Mesendoderm (in vitro differentiated cells): ENCODE measurements at regions not wholly inside any gene's neighbourhood (a gene's known extent, or its start where the extent isn't known, plus 50 kb on each side); places are given as distances from the start of the nearest gene placed in this dataset.

Source experiments
- DNase-seq: peaks from one replicate; pipeline ENCODE4 v3.0.0; 2013
- H2AK5ac ChIP-seq: 2 replicates; pipeline ENCODE4 v1.6.1; 2013; ENCODE audit warnings: low read length, inconsistent platforms
- H2BK120ac ChIP-seq: 2 replicates; pipeline ENCODE4 v1.6.1; 2013; ENCODE audit warnings: low read depth, mild to moderate bottlenecking, low read length, moderate library complexity, mixed read lengths
- H2BK15ac ChIP-seq: replicated peaks from 2 replicates; pipeline ENCODE4 v1.6.1; 2013; ENCODE audit warnings: low read depth, mild to moderate bottlenecking, moderate library complexity
- H2BK5ac ChIP-seq: 2 replicates; pipeline ENCODE4 v1.6.1; 2013; ENCODE audit warnings: low read length, inconsistent platforms
- H3K18ac ChIP-seq: 2 replicates; pipeline ENCODE4 v1.6.1; 2013; ENCODE audit warnings: mild to moderate bottlenecking, low read length, mixed read lengths
- H3K23ac ChIP-seq: one replicate; pipeline ENCODE4 v1.6.1; 2013; ENCODE audit warnings: low read length
- H3K27ac ChIP-seq: 2 replicates; pipeline ENCODE4 v1.5.1; 2013; ENCODE audit warnings: low read depth, mild to moderate bottlenecking, inconsistent platforms, low read length, moderate library complexity
- H3K27me3 ChIP-seq: 2 replicates; pipeline ENCODE4 v1.6.1; 2013; ENCODE audit warnings: low read length, control low read depth, mild to moderate bottlenecking, inconsistent platforms; ENCODE audit not compliant: insufficient read depth, poor library complexity
- H3K36me3 ChIP-seq: 2 replicates; pipeline ENCODE4 v1.6.1; 2013; ENCODE audit warnings: low read length, inconsistent platforms; ENCODE audit not compliant: control insufficient read depth, insufficient read depth
- H3K4ac ChIP-seq: one replicate; pipeline ENCODE4 v1.6.1; 2013; ENCODE audit warnings: low read depth, mild to moderate bottlenecking, low read length, moderate library complexity
- H3K4me1 ChIP-seq: 2 replicates; pipeline ENCODE4 v1.6.1; 2013; ENCODE audit warnings: low read depth, low read length, inconsistent platforms; ENCODE audit not compliant: control insufficient read depth
- H3K4me2 ChIP-seq: 2 replicates; pipeline ENCODE4 v1.6.1; 2013; ENCODE audit warnings: low read length
- H3K4me3 ChIP-seq: 2 replicates; pipeline ENCODE4 v1.5.1; 2013; ENCODE audit warnings: mild to moderate bottlenecking, low read length
- H3K56ac ChIP-seq: one replicate; pipeline ENCODE4 v1.6.1; 2013; ENCODE audit warnings: low read length
- H3K79me1 ChIP-seq: 2 replicates; pipeline ENCODE4 v1.6.1; 2013; ENCODE audit warnings: low read length, inconsistent platforms
- H3K79me2 ChIP-seq: 2 replicates; pipeline ENCODE4 v1.6.1; 2013; ENCODE audit warnings: mild to moderate bottlenecking, low read length; ENCODE audit not compliant: control insufficient read depth, insufficient read depth
- H3K9ac ChIP-seq: 2 replicates; pipeline ENCODE4 v1.6.1; 2013; ENCODE audit warnings: low read length, inconsistent platforms
- H4K5ac ChIP-seq: one replicate; pipeline ENCODE4 v1.6.1; 2013; ENCODE audit warnings: low read length
- H4K8ac ChIP-seq: one replicate; pipeline ENCODE4 v1.6.1; 2013; ENCODE audit warnings: low read depth, mild to moderate bottlenecking, control low read depth, low read length, moderate library complexity
- WGBS: extraction: QIAGEN DNeasy Blood & Tissue Kit; methylation state at CpG from one replicate; pipeline ENCODE4 v1.1.7; 2013; ENCODE audit warnings: low lambda C conversion rate, missing lambda C conversion rate; ENCODE audit not compliant: insufficient coverage; ENCODE audit errors: extremely low coverage; 5-methylcytosine and 5-hydroxymethylcytosine counted together

DNA sequence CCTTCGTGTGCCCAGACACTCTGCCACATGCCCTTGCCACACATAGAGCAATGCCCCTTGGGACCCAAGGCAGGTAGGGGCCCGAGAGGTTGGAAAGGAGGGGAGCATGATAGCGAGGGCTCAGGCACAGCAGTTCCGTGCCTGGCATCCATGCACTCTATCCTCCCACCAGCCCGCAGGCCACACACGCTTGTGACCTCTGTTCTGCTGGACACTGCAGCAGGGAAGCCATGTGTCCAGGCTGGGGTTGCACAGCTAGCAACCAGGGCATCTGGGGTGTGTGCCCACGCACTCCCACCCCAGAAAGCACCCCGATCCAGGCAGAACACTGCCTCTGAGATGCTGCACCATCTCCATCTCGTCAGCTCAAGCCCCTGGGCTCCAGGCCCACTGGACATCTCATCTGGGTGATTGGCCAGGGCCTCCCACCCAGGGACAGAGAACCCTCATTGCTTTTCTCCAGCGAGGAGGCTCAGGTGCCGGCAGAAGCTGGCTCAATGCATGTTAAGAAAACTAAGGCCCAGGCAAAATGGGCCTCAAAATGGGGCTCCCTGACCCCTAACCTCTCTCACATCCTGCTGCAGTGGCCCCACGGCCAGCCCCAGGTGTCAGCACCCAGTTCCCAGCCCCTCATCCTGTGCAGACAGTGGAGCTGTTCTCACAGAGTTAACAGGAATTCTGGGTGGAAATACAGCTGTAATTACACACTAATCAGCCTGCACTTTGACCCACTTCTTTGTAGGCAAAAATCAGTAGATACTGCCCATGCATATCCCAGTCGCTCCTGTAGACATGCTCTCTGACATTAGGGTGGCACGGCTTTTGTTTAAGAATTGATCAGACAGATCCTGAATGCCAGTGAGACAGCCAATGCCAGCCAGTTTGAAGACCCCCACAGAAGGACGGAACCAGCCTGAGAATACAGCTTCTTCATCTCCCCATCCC is 173.9 kb upstream of the B3GAT1 start:
- H3K4me3 ChIP-seq = no peak overlapping the region
- H3K27me3 ChIP-seq = no peaks in the 10 kb centered on the region

DNA sequence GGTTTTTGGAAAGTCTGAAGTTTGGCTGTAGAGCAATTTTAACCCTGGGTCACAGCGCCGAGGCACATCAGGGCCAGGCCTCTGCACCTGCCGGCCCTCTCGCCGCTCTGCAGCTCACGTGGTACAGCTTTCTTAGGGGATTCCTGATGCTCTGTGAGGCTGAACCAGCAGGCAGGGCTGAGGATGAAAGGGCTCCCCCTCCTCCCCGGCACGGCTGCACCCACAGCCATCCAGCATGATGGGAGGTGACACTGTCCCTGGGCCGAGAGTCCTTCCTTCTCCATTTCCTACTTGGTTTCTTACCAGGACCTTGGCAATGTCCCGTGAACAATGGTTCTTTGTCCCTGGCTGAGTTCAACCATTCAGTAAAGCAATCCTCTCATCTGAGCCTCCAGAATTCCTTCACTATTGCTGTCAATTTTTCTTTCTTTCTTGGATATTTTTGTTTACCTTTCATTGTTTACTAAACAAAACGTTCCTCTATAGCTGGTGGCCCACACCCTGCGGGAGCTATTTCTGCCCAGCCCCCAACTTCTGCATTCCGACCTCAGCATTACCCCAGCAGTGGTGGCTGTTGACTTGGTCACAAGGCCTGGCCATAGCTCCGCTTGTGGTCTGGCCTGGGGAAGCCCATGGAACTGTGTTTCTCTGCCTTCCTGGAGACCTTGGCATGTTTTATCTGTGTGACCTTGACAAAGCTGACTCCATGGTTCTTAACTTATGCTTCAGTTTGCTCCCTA is 172.8 kb upstream of the B3GAT1 start:
- Histone ChIP-seq H3K79me1 (no peaks in the 10 kb centered on the region), H2BK15ac (no peak overlapping the region), H3K79me2 (no peaks in the 10 kb centered on the region), H3K56ac (no peak overlapping the region), H3K4me3 (no peak overlapping the region), H3K27ac (no peak overlapping the region), H3K4me1 (no peaks in the 10 kb centered on the region), H3K9ac (no peak overlapping the region), H4K5ac (no peak overlapping the region), H2BK120ac (no peak overlapping the region), H4K8ac (no peak overlapping the region), H2BK5ac (no peak overlapping the region), H3K4me2 (no peak overlapping the region), H3K27me3 (no peaks in the 10 kb centered on the region), H3K18ac (no peak overlapping the region), H3K36me3 (no peaks in the 10 kb centered on the region), H3K23ac (no peak overlapping the region), H3K4ac (no peak overlapping the region), H2AK5ac (no peak overlapping the region)
- no CpG with 5 or more reads among the region's 14 CpGs for WGBS
- DNase-seq = no peak

More for the DNA sequence above, 173.9 kb upstream of the B3GAT1 start:
- H2BK15ac ChIP-seq = no peak overlapping the region
- H3K79me2 ChIP-seq = no peaks in the 10 kb centered on the region
- no peak overlapping the region for H3K27ac ChIP-seq
- no peak overlapping the region for H3K18ac ChIP-seq
- no peak overlapping the region for H4K5ac ChIP-seq
- H3K56ac ChIP-seq = no peak overlapping the region
- no peak overlapping the region for H3K4ac ChIP-seq
- no peaks in the 10 kb centered on the region for H3K4me1 ChIP-seq
- H2BK120ac ChIP-seq = no peak overlapping the region
- H3K4me2 ChIP-seq = no peak overlapping the region
- no peak overlapping the region for H2AK5ac ChIP-seq
- no peaks in the 10 kb centered on the region for H3K36me3 ChIP-seq
- H3K9ac ChIP-seq = no peak overlapping the region
- H2BK5ac ChIP-seq = no peak overlapping the region
- no peak overlapping the region for H3K23ac ChIP-seq
- H4K8ac ChIP-seq = no peak overlapping the region
- WGBS = no CpG with 5 or more reads among the region's 15 CpGs
- H3K79me1 ChIP-seq = no peaks in the 10 kb centered on the region
- DNase-seq = no peak

DNA sequence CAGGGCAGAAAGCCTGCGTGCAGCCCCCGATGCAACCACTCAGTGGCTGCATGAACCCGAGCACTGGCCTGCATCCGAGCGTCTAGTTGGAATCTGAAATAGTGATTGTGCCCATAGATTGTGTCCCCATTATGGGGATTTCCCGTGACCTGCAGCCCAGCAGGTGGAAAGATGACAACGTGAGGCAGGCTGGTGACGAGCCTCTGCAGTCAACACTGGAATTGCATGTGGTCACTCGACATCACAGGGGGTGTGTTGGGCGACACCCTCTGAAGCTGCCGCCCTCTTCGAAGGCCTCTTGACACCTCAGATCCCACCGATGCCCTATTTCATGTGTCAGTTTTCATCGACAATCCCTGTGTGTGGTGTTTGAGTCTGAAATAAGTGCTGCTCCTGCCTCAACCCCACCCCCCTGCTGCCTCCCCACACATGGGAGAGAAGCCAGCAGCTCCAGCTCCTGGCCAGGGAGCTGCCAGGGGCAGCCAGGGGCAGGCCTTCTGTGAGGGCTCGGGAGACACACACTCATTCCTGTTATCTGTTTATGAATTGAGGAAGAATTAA is 172.0 kb upstream of the B3GAT1 start:
- WGBS = no CpG with 5 or more reads among the region's 15 CpGs
- H3K4ac ChIP-seq = no peak overlapping the region
- no peak for DNase-seq

DNA sequence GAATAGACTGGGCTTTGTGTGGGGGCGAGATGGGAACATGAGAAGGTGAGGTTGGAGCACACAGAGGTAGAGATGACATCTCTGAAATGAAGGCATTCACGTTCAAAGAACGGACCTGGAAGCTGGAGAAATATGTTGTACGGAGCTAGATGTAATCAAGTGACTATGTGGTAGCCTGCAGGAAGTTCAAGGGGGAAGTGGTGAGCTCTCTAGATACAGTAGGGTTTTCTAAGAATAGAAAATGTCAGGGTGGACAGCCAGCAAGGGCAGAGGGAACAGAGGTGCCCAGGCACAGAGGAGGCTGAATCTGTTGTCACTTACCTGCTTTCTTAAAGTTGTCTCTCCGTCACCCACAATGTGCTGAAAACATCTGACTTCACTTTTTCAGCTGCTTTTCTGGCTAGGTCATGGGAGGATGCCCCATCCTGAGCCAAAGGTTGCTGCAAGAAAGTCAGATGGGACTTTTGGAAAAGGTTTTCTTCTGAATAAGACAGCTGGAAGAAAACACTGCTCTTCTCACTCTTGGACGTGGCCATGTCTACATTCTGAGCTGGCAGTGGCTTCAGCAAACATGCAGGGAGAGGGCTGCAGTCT is 171.5 kb upstream of the B3GAT1 start:
- no peak overlapping the region for H3K4ac ChIP-seq
- H3K27ac ChIP-seq = no peak overlapping the region
- no peak overlapping the region for H2BK15ac ChIP-seq
- H3K18ac ChIP-seq = no peak overlapping the region
- H3K4me2 ChIP-seq = no peak overlapping the region
- no peak overlapping the region for H3K23ac ChIP-seq
- H3K36me3 ChIP-seq = no peaks in the 10 kb centered on the region
- no peak overlapping the region for H3K4me3 ChIP-seq
- H4K5ac ChIP-seq = no peak overlapping the region
- no peak overlapping the region for H2BK120ac ChIP-seq
- H3K79me1 ChIP-seq = no peaks in the 10 kb centered on the region
- no peaks in the 10 kb centered on the region for H3K4me1 ChIP-seq
- DNase-seq = no peak
- no peak overlapping the region for H4K8ac ChIP-seq
- H2BK5ac ChIP-seq = no peak overlapping the region
- no CpG with 5 or more reads among the region's 6 CpGs for WGBS
- H3K79me2 ChIP-seq = no peaks in the 10 kb centered on the region
- H3K27me3 ChIP-seq = no peaks in the 10 kb centered on the region
- H2AK5ac ChIP-seq = no peak overlapping the region
- no peak overlapping the region for H3K56ac ChIP-seq
- H3K9ac ChIP-seq = no peak overlapping the region

More for the DNA sequence above, 172.0 kb upstream of the B3GAT1 start:
- Histone ChIP-seq H4K8ac (no peak overlapping the region), H3K79me2 (no peaks in the 10 kb centered on the region), H3K23ac (no peak overlapping the region), H4K5ac (no peak overlapping the region), H3K4me2 (no peak overlapping the region), H3K18ac (no peak overlapping the region), H2AK5ac (no peak overlapping the region), H3K27ac (no peak overlapping the region), H3K4me3 (no peak overlapping the region), H3K56ac (no peak overlapping the region), H3K79me1 (no peaks in the 10 kb centered on the region), H3K27me3 (no peaks in the 10 kb centered on the region), H2BK5ac (no peak overlapping the region), H3K36me3 (no peaks in the 10 kb centered on the region), H3K9ac (no peak overlapping the region), H3K4me1 (no peaks in the 10 kb centered on the region), H2BK15ac (no peak overlapping the region), H2BK120ac (no peak overlapping the region)

DNA sequence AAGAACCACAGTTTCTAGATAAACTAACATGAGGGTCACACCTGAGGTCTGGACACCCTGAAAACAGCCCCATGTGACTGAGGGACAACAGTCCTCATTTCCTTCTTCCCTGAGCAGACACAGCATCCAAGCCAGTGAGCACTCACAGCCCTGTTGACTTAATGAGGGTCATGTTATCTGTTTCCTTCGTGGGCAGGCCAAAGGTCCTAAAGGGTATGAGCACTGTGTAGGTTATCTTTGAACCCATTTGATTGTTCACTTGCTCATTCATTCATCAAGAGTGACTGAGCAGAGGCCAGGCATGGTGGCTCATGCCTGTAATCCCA is 170.7 kb upstream of the B3GAT1 start:
- no CpG with 5 or more reads among the region's 1 CpG for WGBS
- no peak overlapping the region for H2AK5ac ChIP-seq
- no peak overlapping the region for H4K5ac ChIP-seq
- H3K56ac ChIP-seq = no peak overlapping the region
- no peak overlapping the region for H3K9ac ChIP-seq
- H3K4me3 ChIP-seq = no peak overlapping the region
- H3K27me3 ChIP-seq = no peaks in the 10 kb centered on the region
- no peak overlapping the region for H4K8ac ChIP-seq
- H3K18ac ChIP-seq = no peak overlapping the region
- DNase-seq = no peak
- no peak overlapping the region for H3K23ac ChIP-seq
- H3K4ac ChIP-seq = no peak overlapping the region
- no peaks in the 10 kb centered on the region for H3K79me1 ChIP-seq
- no peaks in the 10 kb centered on the region for H3K4me1 ChIP-seq
- H3K79me2 ChIP-seq = no peaks in the 10 kb centered on the region
- no peak overlapping the region for H2BK5ac ChIP-seq
- no peak overlapping the region for H2BK120ac ChIP-seq
- no peak overlapping the region for H2BK15ac ChIP-seq
- H3K4me2 ChIP-seq = no peak overlapping the region
- H3K36me3 ChIP-seq = no peaks in the 10 kb centered on the region
- no peak overlapping the region for H3K27ac ChIP-seq
